ENCODE measurements at regions not wholly inside any gene's neighbourhood (a gene's known extent, or its start where the extent isn't known, plus 50 kb on each side); places are given as distances from the start of the nearest gene placed in this dataset.
A peak's percentile ranks its signal among the peaks of the same experiment; 100 is the strongest.
"Not testable (repeated sequence)": the region's sequence is repeated elsewhere in the genome, so short reads cannot be mapped to it uniquely, and the experiment has no call there.

DNA sequence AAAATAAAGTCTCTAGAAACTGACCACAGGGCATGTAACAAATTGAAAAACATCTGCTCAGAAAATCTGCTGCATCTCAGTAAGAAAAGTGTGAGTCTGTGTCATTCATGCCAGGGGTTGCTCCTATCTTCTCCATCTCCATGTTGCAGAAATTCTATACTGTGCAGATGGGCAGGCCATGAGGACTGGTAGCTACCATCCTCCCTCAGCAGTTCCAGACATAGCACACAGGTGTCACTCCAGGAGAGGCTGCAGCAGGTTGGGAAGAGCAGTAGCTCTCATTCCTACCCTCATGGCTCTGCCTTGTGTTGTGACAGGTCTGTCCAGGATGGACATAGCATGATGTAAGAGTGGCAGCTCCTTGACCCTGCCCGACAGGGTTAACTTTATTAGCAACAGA lies 173.4 kb downstream of the NDUFS4 start:
- no peak for DNase-seq

DNA sequence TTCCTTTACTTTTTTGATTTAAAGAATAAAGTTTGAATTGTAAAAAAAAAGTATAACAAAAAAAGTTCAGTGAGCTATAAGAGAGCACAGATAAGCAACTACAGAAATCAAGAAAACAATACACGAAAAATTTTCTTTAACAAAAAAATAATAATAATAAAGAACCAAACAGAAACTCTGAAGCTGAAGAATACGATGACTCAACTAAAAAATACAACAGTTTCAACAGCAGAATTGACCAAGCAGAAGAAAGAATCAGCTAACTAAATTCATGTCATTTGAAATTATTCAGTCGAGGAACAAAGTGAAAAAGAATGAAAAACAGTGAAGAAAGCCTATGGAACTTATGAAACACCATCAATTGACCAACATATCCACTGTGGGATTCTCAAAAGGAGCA lies 177.7 kb downstream of the NDUFS4 start:
- DNase-seq, result no peak

- DNase-seq, result no peak
These were observed 178.7 kb downstream of the NDUFS4 start for GRCh38 chr5:53739111-53739510.

- DNase-seq, result no peak
These were observed 189.2 kb downstream of the NDUFS4 start for GRCh38 chr5:53749621-53750020.

DNA sequence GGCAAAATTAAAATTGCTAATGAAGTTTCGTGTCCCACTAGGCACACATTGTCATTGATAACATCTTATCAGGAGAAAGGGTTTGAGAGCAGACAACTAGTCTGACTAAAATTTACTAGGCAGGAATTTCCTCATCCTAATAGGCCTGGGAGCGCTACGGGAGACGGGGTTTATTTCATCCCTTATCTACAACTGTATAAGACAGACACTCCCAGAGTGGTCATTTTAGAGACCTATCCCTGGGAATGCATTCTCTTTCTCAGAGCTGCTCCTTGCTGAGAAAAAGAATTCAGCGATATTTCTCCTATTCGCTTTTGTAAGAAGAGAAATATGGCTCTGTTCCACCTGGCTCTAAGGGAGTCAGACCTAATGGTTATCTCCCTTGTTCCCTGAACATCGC lies 191.8 kb downstream of the NDUFS4 start:
- DNase-seq, result not testable (repeated sequence)

GRCh38 chr5:53766673-53767072 lies 206.2 kb downstream of the NDUFS4 start:
- DNase-seq, result no peak

GRCh38 chr5:53777864-53778618 lies 217.6 kb downstream of the NDUFS4 start:
- no peak for DNase-seq

DNA sequence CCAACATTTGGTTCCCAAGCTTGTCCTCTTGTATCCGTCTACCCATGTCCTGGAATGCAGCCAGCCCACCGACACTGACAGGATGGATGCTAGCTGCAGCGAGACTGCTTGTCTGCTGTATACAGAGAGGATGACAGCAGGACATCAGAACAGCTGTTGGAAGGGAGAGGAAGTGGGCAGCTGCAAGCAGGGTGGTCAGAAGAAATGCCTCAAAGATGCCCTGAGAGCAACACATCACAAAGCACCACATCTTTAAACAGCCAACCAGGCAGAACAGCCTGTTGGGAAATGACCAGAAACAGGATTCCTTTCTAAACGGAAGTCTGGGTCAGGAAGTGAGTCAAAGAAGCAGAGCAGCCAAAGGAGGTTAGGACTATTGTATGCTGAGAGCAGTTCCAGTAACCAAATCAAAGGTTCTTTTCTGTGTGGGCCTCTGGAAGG lies 219.1 kb downstream of the NDUFS4 start:
- peak; percentile 46 for DNase-seq

- no peak for DNase-seq
These were observed 222.2 kb downstream of the NDUFS4 start for GRCh38 chr5:53782620-53783019.

GRCh38 chr5:53783624-53784228 lies 223.3 kb downstream of the NDUFS4 start:
- no peak for DNase-seq

DNA sequence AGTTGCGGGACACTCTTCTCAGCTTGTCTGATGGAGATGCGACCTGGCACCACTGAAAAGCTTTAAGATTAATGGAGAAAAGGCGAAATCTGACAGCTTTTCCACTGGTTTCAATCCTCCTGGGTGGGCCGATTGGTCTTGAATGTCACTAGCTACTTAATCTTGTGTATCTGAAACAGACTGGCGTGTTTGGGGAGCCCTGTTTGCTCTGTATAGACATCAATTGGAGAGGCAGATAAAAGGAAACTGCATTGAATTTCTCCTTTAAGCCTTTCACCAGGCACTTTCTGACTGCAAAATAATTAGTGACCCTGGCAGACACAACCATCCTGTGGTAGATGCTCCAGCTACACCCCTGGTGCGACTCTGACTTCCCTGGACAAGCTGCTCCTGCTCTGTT lies 224.2 kb downstream of the NDUFS4 start:
- DNase-seq, result no peak

DNA sequence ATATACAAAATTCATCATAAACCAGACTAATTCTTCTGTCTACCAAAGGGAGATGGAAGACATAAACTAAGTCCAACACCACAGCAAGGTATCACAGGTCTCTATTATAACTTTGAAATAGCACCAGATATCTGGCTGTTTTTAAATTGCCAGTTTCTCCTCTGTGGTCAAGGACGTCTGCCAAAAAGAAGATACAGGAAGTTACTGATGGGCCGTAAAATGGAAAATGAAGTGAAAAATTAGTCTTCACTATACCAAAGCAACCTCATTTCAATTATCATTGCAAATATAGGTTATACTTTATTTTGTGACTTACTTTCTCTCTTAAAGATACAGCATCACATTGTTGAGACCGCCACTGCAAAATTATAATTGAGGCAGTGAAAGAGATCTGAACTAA lies 225.5 kb downstream of the NDUFS4 start:
- no peak for DNase-seq

GRCh38 chr5:53790026-53790425 lies 229.6 kb downstream of the NDUFS4 start:
- DNase-seq, result no peak

- DNase-seq, result no peak
These were observed 231.9 kb downstream of the NDUFS4 start for GRCh38 chr5:53792338-53792737.

- not testable (repeated sequence) for DNase-seq
These were observed 239.2 kb downstream of the NDUFS4 start for GRCh38 chr5:53799644-53800043.

GRCh38 chr5:53808392-53808791 lies 248.0 kb downstream of the NDUFS4 start:
- DNase-seq, result not testable (repeated sequence)

DNA sequence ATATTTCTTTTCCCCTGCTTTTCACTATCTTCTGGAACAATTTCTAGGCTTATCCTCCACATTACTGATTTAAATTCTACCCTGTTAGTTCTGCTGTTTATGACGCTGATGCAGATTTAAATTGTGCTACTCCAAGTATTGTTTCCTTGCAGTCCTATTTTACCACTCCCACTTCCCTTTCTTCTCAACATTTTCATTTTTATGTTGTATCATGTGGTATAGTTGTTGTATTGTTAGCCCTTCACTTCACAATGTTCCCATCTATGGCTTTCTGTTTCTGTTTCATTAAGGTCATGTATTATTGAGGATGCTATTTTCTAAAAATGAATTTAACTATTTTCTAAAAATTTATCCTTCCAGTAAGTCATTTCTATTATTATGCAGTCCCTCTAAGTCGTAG lies 254.4 kb downstream of the NDUFS4 start:
- DNase-seq, result no peak

GRCh38 chr5:53815471-53815870 lies 255.0 kb downstream of the NDUFS4 start:
- DNase-seq, result no peak

DNA sequence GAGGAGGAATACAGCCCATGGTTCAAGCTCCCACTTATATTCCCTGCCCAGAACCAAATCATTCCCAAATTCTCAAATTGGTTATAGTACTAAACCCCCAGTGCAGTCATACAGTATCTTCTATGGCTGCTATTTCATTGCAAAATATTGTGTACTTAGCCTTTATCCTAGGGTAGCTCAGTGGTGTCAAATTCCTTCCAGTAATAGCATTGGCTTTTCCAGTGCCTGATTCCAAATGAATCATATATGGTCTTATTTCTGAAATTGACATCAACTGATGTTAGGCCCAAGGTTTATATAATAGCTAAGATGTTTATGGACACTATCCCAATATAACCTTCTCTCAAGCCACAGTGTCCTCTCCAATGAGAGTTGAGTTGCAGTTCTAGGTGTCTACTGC lies 256.7 kb downstream of the NDUFS4 start:
- DNase-seq, result no peak

- no peak for DNase-seq
These were observed 259.0 kb downstream of the NDUFS4 start for GRCh38 chr5:53819482-53819881.

DNA sequence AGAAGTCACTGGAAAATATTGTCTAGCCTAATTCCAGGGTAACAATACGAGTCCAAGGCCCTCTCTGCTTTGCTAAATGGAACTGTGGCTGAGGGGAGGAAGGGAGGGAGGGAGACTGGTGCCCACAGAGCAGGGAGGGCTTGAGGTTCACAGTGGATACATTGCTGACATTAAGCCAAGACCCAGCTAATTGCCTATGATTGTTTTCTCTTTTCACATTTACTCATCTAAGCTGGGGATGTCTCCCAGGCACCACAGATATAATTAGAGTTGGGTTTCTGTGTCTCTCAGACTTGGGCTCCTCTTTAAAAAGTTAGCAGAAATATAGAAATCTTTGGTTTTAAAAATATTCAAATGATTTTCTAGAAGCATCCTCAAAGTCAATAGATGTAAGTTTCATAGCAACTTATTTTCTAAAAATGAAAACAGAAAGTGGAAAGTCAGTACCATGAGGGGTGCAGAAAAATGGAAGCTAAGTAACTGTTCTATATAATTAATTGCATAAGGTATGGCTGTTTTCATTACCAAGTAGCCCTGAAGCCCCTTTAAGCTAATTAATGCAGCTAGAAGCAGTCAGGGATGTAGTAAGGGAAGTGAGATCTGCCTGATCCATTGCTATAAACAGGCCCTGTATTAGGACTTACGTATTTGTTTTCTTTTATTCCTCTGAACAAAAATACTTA lies 259.8 kb downstream of the NDUFS4 start:
- no peak for DNase-seq

- no peak for DNase-seq
These were observed 260.3 kb downstream of the NDUFS4 start for GRCh38 chr5:53820802-53821171.

DNA sequence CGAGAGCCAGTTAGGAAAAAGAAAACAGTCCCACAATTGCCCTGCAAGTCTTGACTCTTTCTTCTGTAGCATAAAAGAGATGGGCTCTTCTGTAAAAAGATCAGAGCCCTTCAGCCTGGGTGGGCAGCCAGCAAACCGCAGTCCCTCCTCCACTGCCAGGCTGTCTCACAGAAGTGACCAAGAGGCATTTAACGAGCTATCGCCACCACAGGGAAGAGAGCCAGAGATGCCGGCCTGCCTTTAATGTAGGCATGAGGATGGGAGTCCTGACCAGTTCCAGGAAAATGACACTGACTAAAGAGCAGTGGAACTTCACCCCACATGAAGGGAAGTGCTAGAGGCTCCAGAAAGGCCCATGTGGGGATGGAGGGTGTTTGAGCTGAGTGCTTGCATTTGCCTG lies 264.6 kb downstream of the NDUFS4 start:
- DNase-seq, result no peak

DNA sequence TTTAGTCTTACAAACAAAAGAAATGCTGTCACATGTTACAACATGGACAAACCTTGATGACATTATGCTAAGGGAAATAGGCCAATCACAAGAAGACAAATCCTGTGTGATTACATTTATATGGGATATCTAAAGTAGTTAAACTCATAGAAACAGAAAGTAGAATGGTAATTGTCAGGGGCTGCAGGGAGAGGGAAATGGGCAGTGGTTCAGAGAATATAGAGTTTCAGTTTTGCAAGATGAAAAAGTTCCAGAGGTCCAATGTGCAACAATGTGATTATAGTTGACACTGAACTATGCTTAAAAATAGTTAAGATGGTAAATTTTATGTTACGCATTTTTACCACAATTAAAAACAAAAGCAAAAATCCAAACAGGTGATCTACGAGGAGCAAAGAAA lies 265.5 kb downstream of the NDUFS4 start:
- no peak for DNase-seq

Data from NCI-H1694 treated with DMSO at 0.1 percent for 48 hours (cell line).